ENCODE measurements at regions not wholly inside any gene's neighbourhood (a gene's known extent, or its start where the extent isn't known, plus 50 kb on each side); places are given as distances from the start of the nearest gene placed in this dataset.
"Not testable (repeated sequence)": the region's sequence is repeated elsewhere in the genome, so short reads cannot be mapped to it uniquely, and the experiment has no call there.

GRCh38 chr12:28023156-28023887 lies 50.8 kb upstream of the PTHLH start:
- DNase-seq: peak; percentile 9

- DNase-seq: no peak
These were observed 51.9 kb upstream of the PTHLH start for GRCh38 chr12:28024231-28024995.

- no peak for DNase-seq
These were observed 53.4 kb upstream of the PTHLH start for GRCh38 chr12:28025821-28026505.

- no peak for DNase-seq
These were observed 54.2 kb upstream of the PTHLH start for GRCh38 chr12:28026701-28027100.

DNA sequence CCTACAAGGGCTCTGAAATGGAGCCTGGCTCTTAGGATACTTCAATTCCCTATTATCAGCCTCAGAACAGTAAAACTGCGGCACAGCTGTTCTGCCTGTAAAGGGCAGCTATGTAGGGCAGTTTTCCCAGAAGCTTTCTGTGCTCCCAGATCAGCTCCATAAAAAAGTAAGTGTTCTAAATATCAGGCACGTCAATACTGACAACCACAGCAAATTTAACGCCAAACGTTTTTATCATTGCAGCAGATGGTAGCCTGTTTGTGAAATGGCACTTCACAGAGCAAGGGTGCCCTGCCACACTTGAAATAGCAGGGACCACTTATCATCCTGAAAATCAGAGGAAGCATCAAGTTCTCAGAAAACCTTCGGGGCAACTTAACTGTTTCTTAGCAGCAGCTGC lies 54.8 kb upstream of the PTHLH start:
- DNase-seq: no peak

DNA sequence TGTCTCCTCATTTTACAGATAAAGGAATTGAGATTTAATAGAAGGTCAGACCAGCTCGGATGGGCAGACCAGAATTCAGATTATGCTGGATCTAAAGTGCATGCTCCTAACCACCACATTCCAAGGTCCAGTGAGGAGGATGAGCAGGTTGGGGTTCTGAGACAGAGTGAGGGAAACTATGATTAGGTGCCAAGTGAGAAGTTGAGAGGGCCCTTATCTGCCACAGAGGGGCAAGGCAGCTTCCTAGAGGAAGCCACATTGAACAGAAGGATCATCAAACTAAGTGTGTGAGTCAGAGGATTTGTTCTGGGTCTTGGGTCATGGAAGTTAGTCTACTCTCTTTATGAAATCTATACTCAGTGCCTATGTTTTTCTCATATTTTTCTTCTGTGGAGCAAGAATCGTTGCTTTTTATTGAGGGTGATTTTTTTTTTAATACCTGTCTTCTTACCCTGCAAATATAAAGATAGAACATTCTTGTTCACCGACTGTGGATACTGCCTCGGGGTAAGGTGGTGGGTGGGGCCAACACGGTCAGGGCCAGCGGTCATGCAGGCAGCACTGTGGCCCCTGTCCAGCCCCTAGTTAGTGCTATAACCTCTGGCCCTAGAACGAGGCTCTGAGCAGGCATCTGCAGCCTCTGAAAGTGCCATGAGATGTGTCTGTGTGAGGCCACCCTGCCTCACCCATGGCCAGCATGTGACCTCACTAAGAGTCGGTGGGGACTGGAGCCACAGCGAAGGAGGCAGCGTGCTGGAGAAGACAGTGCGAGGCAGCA lies 55.6 kb upstream of the PTHLH start:
- no peak for DNase-seq

- no peak for DNase-seq
These were observed 60.4 kb upstream of the PTHLH start for GRCh38 chr12:28032811-28033537.

GRCh38 chr12:28033538-28033915 lies 61.0 kb upstream of the PTHLH start:
- DNase-seq: no peak

DNA sequence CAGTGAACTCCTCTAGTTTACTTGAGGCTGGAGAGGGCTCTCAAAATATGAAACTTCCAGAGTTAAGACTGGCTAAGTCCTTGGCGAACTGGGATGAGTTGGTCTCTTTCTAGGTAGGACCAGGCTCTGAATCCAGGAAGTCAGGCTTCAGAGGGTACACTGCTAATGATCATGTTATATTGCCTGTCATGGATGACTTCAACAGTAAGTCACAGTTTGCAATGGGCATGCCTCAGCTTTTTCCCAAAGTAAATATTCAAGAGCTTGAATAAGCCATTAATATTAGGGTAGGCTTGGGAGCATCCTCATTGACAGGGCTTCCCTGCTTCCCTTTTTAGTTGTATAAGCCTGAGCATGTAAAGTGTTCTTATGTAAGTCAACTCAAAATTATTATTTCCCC lies 61.7 kb upstream of the PTHLH start:
- no peak for DNase-seq

DNA sequence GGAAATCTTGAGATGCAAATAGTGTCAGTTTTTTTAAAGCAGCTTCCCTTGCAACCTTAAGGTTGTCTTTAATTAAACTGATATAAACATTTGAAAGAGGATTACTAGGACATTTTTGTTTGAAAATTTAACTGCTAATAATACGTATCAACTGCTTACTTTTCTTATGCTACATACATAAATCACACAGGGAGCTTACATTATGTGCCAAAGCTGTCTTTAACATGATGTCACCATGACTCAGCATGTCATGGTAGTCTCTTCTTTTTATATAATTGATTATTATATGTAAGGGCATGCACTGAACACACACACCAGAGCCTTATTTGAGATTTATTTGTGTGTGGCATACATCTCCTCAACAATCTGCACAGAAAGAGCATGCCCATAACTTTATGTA lies 63.0 kb upstream of the PTHLH start:
- DNase-seq: no peak

GRCh38 chr12:28036940-28037339 lies 64.4 kb upstream of the PTHLH start:
- DNase-seq: no peak

DNA sequence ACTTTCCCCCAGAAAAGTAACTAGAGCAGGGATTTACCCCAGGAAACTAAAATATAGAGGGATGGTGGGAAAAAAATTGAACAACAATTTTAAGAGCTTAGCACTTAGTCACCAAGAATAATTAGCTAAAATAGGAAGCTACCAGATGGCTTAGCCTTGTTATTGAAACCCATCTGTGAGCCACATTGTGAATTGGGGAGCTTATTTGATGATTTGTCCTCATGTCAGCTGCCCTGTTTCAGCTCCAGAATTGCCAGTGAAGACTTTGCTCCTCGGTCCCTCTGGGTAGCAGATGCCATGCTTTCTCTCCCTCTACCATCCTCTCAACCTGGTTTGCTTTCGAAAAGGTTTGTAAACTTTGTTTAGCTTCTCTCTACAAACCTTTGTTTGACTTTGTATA lies 67.7 kb upstream of the PTHLH start:
- DNase-seq: no peak

GRCh38 chr12:28046600-28046999 lies 74.1 kb upstream of the PTHLH start:
- not testable (repeated sequence) for DNase-seq

GRCh38 chr12:28050606-28051005 lies 78.1 kb upstream of the PTHLH start:
- no peak for DNase-seq

GRCh38 chr12:28051516-28052354 lies 79.2 kb upstream of the PTHLH start:
- DNase-seq: no peak

DNA sequence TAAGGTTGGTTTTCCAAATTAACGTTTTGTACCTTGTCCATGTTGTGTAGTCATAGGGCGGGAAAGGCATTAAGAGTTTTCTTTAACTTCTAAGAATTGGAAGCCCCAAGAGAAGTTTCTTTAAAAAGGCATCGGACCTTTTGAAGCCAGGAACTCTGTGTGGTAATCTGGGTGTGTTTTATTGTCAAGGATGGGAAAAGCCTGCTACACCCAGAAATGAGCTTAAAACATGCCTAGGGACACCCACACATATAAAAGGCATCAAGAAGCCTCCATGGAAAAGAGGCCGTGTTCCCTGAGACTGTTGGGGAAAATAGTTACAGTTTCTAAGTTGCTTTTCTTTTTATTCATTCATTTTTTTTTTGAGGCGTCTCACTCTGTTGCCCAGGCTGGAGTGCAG lies 81.0 kb upstream of the PTHLH start:
- DNase-seq: no peak

DNA sequence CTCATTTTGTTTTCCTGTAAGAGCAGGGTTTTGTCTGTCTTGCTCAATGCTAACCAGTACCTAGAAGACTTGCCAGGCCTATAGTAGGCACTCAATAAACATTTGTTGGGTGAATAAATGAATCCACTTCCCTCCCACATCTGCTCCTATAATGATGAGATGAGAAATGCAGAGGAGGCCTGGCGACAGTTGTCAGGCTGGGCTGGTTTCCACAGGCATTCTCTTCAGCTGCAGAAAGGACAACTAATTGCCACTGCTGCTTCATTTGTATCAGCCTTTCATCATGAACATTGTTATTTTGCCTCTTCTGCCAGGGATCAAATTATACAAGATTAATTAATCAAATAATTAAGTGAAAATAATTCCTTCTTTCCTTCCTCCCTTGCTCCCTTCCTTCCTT lies 82.0 kb upstream of the PTHLH start:
- DNase-seq: no peak

DNA sequence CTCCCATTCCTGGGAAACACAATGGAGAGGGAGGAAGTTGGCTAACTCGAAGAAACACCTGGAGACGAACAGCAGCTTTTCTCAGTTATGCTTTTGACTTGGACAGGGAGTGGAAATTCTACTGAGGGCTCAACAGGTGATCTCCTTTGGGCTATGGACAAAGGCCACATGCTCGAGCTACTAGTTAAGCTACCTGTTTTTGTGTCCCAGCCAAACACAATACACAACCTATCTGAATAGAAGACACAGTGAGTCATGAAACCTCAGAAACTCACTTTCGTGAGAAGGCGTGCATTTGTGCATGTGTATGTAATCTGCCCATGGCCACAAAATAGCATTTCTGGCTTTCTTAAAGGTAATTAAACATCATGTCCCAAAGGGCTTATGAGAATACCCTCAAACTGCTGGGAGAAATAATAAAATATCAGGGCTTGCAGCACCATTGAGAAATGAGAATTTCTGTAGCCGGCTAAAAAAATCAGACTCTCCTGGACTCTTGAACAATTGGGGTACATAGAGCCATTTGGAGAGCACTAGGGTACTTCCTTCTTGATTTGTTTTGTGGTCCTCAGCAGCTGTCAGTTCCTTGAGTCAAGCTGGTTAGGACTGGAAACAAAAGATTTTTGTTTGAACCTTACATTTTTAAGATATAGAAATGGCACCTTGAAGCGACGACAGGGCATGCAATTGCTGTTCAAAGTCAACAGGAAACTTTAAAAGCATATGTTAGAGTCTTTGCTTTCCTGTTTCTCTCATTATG lies 85.5 kb upstream of the PTHLH start:
- no peak for DNase-seq

GRCh38 chr12:28059220-28059619 lies 86.7 kb upstream of the PTHLH start:
- DNase-seq: no peak

GRCh38 chr12:28059668-28060067 lies 87.1 kb upstream of the PTHLH start:
- no peak for DNase-seq

DNA sequence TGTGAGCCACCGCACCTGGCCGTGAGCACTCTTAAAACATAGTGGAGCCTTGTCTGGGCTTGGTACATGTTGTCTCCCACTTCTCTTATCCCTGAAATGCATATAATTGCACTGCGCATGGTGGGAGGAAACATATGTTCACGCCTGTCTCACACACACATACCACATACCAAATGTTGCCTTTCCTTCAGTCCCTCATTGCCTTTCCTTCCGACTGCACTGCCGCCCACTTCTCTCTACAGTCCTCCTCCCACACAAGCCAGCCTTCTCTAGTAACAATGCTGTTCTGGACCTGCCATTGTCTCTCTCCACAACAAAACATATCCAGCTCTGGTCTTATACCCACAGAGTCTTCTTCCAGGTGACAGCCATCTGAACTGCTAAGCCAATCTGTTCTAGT lies 88.3 kb upstream of the PTHLH start:
- no peak for DNase-seq

All from 8988T (cell line).